Renal cortical epithelial cell (primary cell): ENCODE measurements at regions not wholly inside any gene's neighbourhood (a gene's known extent, or its start where the extent isn't known, plus 50 kb on each side); places are given as distances from the start of the nearest gene placed in this dataset.
"Not testable (repeated sequence)": the region's sequence is repeated elsewhere in the genome, so short reads cannot be mapped to it uniquely, and the experiment has no call there.

Experiments
- DNase-seq: peaks from one replicate; pipeline ENCODE4 v3.0.0-alpha.2; 2011; ENCODE audit warnings: low read depth

GRCh38 chr3:26068890-26069289 is 279.0 kb downstream of the OXSM start:
- DNase-seq = no peak

GRCh38 chr3:26070854-26071253 is 281.0 kb downstream of the OXSM start:
- no peak for DNase-seq

- no peak for DNase-seq
Observed at GRCh38 chr3:26074080-26074479, 284.2 kb downstream of the OXSM start.

- DNase-seq = no peak
Observed at GRCh38 chr3:26078539-26078938, 288.6 kb downstream of the OXSM start.

- no peak for DNase-seq
Observed at GRCh38 chr3:26081166-26081565, 291.3 kb downstream of the OXSM start.

- DNase-seq = no peak
Observed at GRCh38 chr3:26081806-26082205, 291.9 kb downstream of the OXSM start.

- DNase-seq = no peak
Observed at GRCh38 chr3:26082911-26083310, 293.0 kb downstream of the OXSM start.

GRCh38 chr3:26084629-26085028 is 294.7 kb downstream of the OXSM start:
- DNase-seq = no peak

GRCh38 chr3:26087751-26088150 is 297.9 kb downstream of the OXSM start:
- DNase-seq = no peak

GRCh38 chr3:26089249-26089648 is 299.4 kb downstream of the OXSM start:
- DNase-seq = no peak

- no peak for DNase-seq
Observed at GRCh38 chr3:26090589-26090988, 300.7 kb downstream of the OXSM start.

GRCh38 chr3:26091096-26091495 is 301.2 kb downstream of the OXSM start:
- peak; percentile 32 for DNase-seq

GRCh38 chr3:26091626-26092025 is 301.7 kb downstream of the OXSM start:
- DNase-seq = no peak

GRCh38 chr3:26097111-26097510 is 307.2 kb downstream of the OXSM start:
- DNase-seq = not testable (repeated sequence)

- peak; percentile 90 for DNase-seq
Observed at GRCh38 chr3:26099692-26100091, 309.8 kb downstream of the OXSM start.

GRCh38 chr3:26100176-26100575 is 310.3 kb downstream of the OXSM start:
- peak; percentile 81 for DNase-seq

- no peak for DNase-seq
Observed at GRCh38 chr3:26102376-26102775, 312.5 kb downstream of the OXSM start.

GRCh38 chr3:26104851-26105251 is 315.0 kb downstream of the OXSM start:
- DNase-seq = no peak

- no peak for DNase-seq
Observed at GRCh38 chr3:26105261-26105660, 315.4 kb downstream of the OXSM start.

- peak; percentile 97 for DNase-seq
Observed at GRCh38 chr3:26106228-26106627, 316.3 kb downstream of the OXSM start.

- no peak for DNase-seq
Observed at GRCh38 chr3:26108846-26109489, 319.1 kb downstream of the OXSM start.

- no peak for DNase-seq
Observed at GRCh38 chr3:26114851-26115250, 325.0 kb downstream of the OXSM start.

GRCh38 chr3:26118165-26118564 is 328.3 kb downstream of the OXSM start:
- peak; percentile 18 for DNase-seq

- DNase-seq = peak; percentile 51
Observed at GRCh38 chr3:26132942-26133341, 343.1 kb downstream of the OXSM start.
